A673 (cell line): ENCODE measurements at regions not wholly inside any gene's neighbourhood (a gene's known extent, or its start where the extent isn't known, plus 50 kb on each side); places are given as distances from the start of the nearest gene placed in this dataset.

Source experiments
- CTCF ChIP-seq: fragments of 300-800, 200-600 bp; sonication (generic); conservative IDR thresholded peaks from 2 replicates; pipeline ENCODE4 v1.5.1; 2017; ENCODE audit warnings: low read depth, mild to moderate bottlenecking, antibody characterized with exemption, low read length, moderate library complexity, mixed read lengths
- EZH2 ChIP-seq: fragments of 200-600 bp; sonication (generic); IDR thresholded peaks from 2 replicates; pipeline ENCODE4 v1.6.1; 2017; ENCODE audit warnings: borderline replicate concordance, low read depth, mild to moderate bottlenecking, mixed read lengths, antibody characterized with exemption, low read length; ENCODE audit not compliant: poor library complexity, severe bottlenecking

- TF ChIP-seq CTCF (no peak), EZH2 (no peak)
Observed at GRCh38 chr16:85544668-85545067, 68.5 kb upstream of the GSE1 start.
